Superior temporal gyrus (tissue), 1 donor: ENCODE measurements at regions not wholly inside any gene's neighbourhood (a gene's known extent, or its start where the extent isn't known, plus 50 kb on each side); places are given as distances from the start of the nearest gene placed in this dataset.
"Not testable (repeated sequence)": the region's sequence is repeated elsewhere in the genome, so short reads cannot be mapped to it uniquely, and the experiment has no call there.

ENCODE experiments used
- DNase-seq: peaks from one replicate; pipeline ENCODE4 v3.0.0-alpha.2; 2016; ENCODE audit errors: extremely low spot score

GRCh38 chr2:160792837-160793236 lies 299.2 kb upstream of the RBMS1 start:
- DNase-seq, result no peak

- DNase-seq, result no peak
These were observed 301.3 kb upstream of the RBMS1 start for GRCh38 chr2:160794926-160795325.

DNA sequence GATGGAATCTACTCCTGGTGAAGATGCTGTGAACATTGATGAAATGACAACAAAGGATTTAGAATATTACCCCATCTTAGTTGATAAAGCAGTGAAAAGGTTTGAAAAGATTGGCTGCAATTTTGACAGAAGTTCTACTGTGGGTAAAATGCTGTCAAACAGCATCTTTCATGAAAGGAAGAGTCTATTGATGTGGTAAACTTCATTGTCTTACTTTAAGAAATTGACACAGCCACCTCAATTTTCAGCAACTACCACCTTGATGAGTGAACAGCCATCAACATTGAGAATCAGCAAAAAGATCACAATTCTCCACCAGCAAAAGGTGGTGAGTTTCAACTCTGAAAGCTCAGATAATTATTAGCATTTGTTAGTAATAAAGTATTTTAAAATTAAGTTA lies 310.3 kb upstream of the RBMS1 start:
- DNase-seq, result no peak

DNA sequence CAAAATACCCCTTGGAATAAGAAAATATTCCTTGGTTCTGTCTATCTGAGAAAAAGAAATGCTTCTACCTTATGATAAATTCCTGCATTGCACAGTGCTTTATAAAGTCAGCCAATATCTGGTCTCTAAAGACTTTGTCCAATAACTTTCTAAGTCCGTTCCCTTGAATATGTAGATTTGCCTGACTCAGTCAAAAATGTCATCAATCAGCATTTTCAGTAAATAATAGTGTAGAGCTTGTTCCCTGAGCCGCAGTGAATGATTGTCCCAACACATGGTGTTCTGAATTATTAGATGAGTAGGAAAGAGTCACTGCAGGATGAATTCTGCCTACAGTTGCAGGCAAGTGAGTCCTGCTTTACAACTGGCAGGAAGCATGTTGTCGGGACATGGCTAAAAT lies 316.8 kb upstream of the RBMS1 start:
- no peak for DNase-seq

GRCh38 chr2:160812830-160813505 lies 319.4 kb upstream of the RBMS1 start:
- DNase-seq, result no peak

- no peak for DNase-seq
These were observed 319.9 kb upstream of the RBMS1 start for GRCh38 chr2:160813506-160813858.

- DNase-seq, result no peak
These were observed 323.4 kb upstream of the RBMS1 start for GRCh38 chr2:160816916-160817499.

- DNase-seq, result no peak
These were observed 327.1 kb upstream of the RBMS1 start for GRCh38 chr2:160820691-160821090.

- no peak for DNase-seq
These were observed 328.4 kb upstream of the RBMS1 start for GRCh38 chr2:160822006-160822405.

DNA sequence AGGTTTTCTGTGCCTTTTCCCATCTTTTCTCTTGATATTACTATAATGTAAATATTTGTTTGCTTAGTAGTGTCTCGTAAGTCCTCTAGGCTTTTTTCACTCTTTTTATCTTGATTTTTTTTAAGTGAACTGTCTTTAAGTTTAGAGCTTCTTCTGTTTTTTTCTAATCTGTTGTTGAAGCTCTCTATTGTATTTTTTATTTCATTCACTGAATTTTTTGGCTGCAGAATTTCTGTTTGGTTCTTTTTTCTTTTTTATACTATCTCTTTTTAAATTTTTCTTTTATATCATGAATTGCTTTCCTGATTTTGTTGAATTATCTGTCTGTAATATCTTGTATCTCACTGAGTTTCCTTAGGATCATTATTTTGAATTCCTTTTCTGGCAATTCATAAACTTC lies 331.8 kb upstream of the RBMS1 start:
- no peak for DNase-seq

DNA sequence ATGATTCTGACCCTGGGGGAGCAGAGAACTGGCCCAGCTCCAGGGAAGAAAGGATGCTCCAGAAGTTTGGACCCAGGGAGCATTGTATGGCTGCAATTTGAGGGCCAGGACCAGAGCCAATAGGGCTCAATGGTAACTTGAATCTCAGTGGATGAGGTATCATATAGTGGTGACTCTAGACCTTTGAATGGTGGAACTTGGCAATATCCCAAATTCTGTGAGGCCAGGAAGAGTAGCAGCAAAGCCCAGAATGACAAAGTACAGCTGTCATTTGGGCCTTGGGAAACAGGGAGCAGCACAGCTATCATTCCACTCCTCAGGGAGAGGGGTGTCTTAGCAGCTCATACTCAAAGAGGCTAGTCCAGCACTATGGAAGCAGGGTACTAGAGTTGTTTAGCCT lies 332.9 kb upstream of the RBMS1 start:
- no peak for DNase-seq

GRCh38 chr2:160828076-160828475 lies 332.2 kb upstream of the TANK start:
- no peak for DNase-seq

DNA sequence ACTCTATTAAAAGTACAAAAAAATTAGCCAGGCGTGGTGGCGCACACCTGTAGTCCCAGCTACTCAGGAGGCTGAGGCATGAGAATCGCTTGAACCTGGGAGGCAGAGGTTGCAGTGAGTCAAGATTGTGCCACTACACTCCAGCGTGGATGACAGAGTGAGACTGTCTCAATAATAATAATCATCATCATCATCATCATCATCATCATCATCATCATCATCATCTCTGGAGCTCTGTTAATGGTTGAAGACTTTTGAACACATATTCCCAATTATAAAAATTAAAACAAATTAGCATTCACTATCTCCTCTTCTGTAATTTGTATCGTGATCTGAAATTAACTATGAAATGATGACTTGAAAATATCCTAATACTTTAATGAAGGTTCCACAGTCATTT lies 327.8 kb upstream of the TANK start:
- not testable (repeated sequence) for DNase-seq

DNA sequence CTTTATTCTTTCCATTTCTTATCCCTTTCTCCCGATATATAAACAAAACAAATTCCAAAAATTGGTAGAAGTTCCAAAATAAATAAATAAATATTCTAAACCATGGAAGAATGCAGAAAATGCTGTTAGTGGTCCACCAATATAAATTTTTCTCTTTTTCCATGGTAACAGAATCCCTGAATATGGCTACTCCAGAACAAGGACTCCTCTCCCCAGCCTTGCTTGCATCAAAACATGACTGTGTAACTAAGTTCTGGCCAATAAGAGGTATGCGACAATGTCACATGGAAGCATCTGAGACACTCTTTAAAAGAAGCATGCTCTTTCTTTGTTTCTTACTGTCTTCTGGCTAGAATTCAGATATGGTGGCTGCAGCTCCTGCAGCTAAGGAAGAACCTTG lies 325.1 kb upstream of the TANK start:
- DNase-seq, result no peak

DNA sequence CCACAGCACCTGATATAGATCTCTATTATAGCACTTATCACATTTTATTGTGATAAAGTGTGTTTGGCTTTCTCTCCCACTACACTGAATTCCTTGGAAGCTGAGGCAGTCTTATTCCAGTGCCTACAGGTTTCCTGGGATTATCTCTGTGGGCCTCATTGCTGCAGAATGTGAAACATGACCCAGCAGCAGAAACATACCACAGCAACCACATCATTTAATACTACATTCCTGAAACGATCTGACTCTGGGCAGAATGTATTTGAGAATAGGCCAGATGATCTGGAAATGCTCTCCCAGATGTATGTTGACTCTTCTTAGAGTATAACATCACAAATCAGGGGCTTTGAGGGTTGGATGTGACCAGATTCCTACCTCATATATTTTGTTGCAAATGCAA lies 323.5 kb upstream of the TANK start:
- no peak for DNase-seq

GRCh38 chr2:160837416-160837815 lies 322.8 kb upstream of the TANK start:
- no peak for DNase-seq

DNA sequence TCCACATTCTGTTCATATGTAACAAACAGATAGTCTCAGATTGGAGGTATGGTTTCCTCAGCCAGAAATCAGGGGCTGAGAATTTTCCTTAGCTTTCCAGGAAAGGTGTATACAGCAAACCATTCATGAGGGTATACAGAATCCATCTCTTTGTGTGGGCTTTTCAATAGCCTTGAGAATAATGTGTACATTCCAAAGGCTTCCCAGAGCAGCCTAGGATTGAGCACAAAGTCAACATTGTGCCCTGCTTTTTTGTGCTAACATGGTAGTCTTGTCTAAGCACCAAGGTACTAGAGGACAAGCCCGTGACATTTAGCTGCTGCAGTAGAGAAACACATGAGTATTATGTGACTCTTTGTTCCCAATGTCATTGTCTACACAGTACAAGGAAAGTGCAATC lies 322.1 kb upstream of the TANK start:
- no peak for DNase-seq

DNA sequence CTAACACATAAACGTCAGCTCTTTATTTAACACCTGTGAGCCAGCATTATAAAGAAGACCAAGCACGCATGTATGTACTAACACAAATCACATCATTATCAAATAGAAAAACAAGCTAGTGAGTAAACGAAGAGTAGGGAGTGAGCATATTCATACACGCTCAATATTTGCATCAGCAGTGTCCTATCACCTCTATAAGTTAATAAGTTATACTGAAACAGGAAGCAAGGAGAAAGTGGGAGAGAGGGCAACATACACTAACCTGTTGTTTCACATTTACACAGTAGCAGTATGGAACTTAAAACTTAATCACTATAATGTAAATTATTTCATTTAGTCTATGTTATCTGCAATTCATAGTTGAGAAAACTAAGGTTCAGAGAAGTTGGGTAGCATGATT lies 321.5 kb upstream of the TANK start:
- DNase-seq, result no peak

DNA sequence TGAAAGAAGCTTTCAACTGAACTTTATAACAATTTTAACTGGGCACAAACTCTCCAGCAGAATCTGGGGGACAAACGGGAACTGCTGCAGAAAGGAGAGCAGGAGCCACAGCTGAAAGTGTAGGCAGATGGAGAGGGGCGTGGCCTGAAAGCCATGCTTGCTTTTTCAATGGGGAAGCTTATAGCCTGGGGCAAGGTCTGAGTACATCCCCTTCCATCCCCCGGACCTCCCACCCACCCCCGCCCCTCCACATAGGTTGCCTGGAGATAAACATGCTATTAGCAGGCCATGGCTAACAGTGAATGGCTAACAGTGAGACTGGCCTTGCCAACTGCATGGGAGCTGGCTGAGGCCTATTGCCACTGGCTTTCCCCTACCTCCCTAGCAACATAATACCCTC lies 317.9 kb upstream of the TANK start:
- DNase-seq, result no peak

GRCh38 chr2:160859096-160859495 lies 301.1 kb upstream of the TANK start:
- DNase-seq, result no peak

DNA sequence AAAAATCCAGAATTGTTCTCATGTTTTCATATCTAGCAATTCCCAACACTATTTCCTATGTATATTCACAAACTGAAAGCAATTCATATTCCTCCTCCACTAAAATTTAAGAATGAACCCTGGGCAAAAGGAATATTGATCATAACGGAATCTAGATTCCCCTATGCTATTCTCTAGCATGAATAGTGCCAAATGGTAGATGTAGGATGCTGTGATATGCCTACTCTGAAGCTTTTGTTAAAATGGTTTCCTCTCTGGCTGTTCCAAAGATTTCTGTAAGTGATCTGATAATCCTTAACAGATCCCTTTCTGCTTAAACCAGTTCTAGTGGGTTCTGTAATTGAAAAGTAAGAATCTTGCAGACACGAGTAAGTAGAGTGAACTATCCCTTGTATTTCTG lies 298.0 kb upstream of the TANK start:
- no peak for DNase-seq

DNA sequence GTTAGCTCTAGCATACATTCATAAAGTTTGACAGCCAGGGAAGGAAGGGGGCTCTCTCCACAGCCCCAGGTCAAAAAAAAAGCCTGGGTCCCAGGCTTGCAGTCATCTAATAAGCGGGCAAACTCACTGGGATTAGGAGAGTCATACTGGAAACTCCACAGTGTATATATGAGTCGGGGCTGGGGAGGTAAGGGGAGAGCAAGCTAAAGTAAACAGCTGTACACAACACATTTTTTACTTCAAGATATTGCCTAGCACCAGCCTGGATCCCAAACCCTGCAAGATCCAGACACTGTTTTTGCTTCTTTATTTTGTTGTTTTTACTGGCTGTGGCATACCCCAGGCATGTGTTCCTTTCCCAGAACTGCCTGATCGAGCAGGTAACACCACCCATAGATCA lies 291.3 kb upstream of the TANK start:
- no peak for DNase-seq

- DNase-seq, result no peak
These were observed 290.8 kb upstream of the TANK start for GRCh38 chr2:160869411-160869810.
